Astrocyte (in vitro differentiated cells and primary cell): ENCODE measurements at regions not wholly inside any gene's neighbourhood (a gene's known extent, or its start where the extent isn't known, plus 50 kb on each side); places are given as distances from the start of the nearest gene placed in this dataset.

Source experiments
- DNase-seq: peaks from one replicate; pipeline ENCODE4 v3.0.0-alpha.2; 2010; ENCODE audit warnings: low read depth
- FAIRE-seq: peaks from 2 replicates; lab custom pipeline; 2011; peaks lifted over from hg19 to GRCh38; lab: Jason Lieb, UNC
- H2AFZ ChIP-seq: 2 replicates; pipeline ENCODE4 v1.6.0; 2012; ENCODE audit warnings: low read depth, low read length, inconsistent platforms
- H3K27ac ChIP-seq: 2 replicates; pipeline ENCODE4 v1.5.1; 2011; ENCODE audit warnings: low read depth, low read length, inconsistent platforms
- H3K27me3 ChIP-seq: 2 replicates; pipeline ENCODE4 v1.6.0; 2011; ENCODE audit warnings: low read length, inconsistent platforms; ENCODE audit not compliant: insufficient read depth
- H3K36me3 ChIP-seq: 2 replicates; pipeline ENCODE4 v1.5.1; 2011; ENCODE audit warnings: low read length, inconsistent platforms; ENCODE audit not compliant: insufficient read depth
- H3K4me1 ChIP-seq: 2 replicates; pipeline ENCODE4 v1.5.1; 2011; ENCODE audit warnings: low read length, inconsistent platforms; ENCODE audit not compliant: insufficient read depth
- H3K4me2 ChIP-seq: 2 replicates; pipeline ENCODE4 v1.6.0; 2012; ENCODE audit warnings: low read length, inconsistent platforms
- H3K4me3 ChIP-seq: 2 replicates; pipeline ENCODE4 v1.5.1; 2011; ENCODE audit warnings: low read depth, mild to moderate bottlenecking, low read length, inconsistent platforms; ENCODE audit not compliant: insufficient read depth
- H3K79me2 ChIP-seq: 2 replicates; pipeline ENCODE4 v1.6.0; 2012; ENCODE audit warnings: mild to moderate bottlenecking, low read length, inconsistent platforms; ENCODE audit not compliant: insufficient read depth
- H3K9ac ChIP-seq: 2 replicates; pipeline ENCODE4 v1.6.0; 2012; ENCODE audit warnings: mild to moderate bottlenecking, low read length, inconsistent platforms
- H3K9me3 ChIP-seq: 2 replicates; pipeline ENCODE4 v1.5.1; 2012; ENCODE audit warnings: low read depth, mild to moderate bottlenecking, low read length, inconsistent platforms; ENCODE audit not compliant: insufficient read depth
- H4K20me1 ChIP-seq: 2 replicates; pipeline ENCODE4 v1.6.0; 2012; ENCODE audit warnings: low read length, inconsistent platforms; ENCODE audit not compliant: insufficient read depth
- H3K27ac Mint-ChIP-seq: one replicate; pipeline ENCODE4 v1.8.0; 2021; ENCODE audit warnings: mild to moderate bottlenecking, mixed read lengths; ENCODE audit not compliant: unreplicated experiment
- H3K27me3 Mint-ChIP-seq: one replicate; pipeline ENCODE4 v1.8.0; 2021; ENCODE audit warnings: low read depth, mixed read lengths; ENCODE audit not compliant: unreplicated experiment
- H3K36me3 Mint-ChIP-seq: one replicate; pipeline ENCODE4 v1.8.0; 2021; ENCODE audit warnings: low read depth, mixed read lengths; ENCODE audit not compliant: unreplicated experiment
- H3K4me1 Mint-ChIP-seq: one replicate; pipeline ENCODE4 v1.8.0; 2021; ENCODE audit warnings: low read depth, mixed read lengths; ENCODE audit not compliant: unreplicated experiment
- H3K4me3 Mint-ChIP-seq: one replicate; pipeline ENCODE4 v1.8.0; 2021; ENCODE audit warnings: mild to moderate bottlenecking, moderate library complexity, mixed read lengths; ENCODE audit not compliant: unreplicated experiment
- H3K9me3 Mint-ChIP-seq: one replicate; pipeline ENCODE4 v1.8.0; 2021; ENCODE audit warnings: mild to moderate bottlenecking, mixed read lengths; ENCODE audit not compliant: unreplicated experiment
- EZH2 ChIP-seq: IDR thresholded peaks from 2 replicates; pipeline ENCODE4 v1.6.1; 2012; ENCODE audit warnings: mild to moderate bottlenecking, low read length, inconsistent platforms; ENCODE audit not compliant: insufficient read depth
- TF ChIP-seq, protein P1 (sequence below): IDR thresholded peaks from 2 replicates; pipeline ENCODE4 v1.5.1; 2011; ENCODE audit warnings: low read depth, mild to moderate bottlenecking, inconsistent platforms, low read length, moderate library complexity; ENCODE audit not compliant: insufficient read depth

DNA sequence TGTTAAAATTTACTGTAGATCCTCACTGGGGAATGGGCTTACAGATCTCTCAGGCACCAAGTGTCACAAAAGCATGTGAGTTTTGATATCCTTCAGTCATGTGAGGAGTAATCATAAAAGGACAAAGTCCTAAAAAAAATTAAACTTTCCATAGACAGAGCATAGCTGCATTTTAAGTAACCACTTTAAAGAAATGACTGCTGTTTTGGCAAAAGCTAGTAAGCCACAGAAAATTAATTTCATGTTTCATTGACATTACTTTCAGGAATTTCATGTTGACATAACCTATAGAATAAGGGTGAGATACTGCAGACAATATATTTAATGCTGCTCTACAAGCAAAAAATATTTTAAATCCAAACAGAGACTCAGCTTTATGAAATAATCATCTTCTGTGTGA is 156.3 kb downstream of the LYPLAL1 start:
- Mint-ChIP-seq H3K27me3 (no peaks in the 10 kb centered on the region), H3K4me1 (peaks cover 30% of the 10 kb centered on the region), H3K9me3 (peaks cover 4% of the 10 kb centered on the region), H3K4me3 (peak overlapping the region; percentile 13), H3K27ac (peak overlapping the region; percentile 89), H3K36me3 (peaks cover 4% of the 10 kb centered on the region)
- Histone ChIP-seq H3K36me3 (no peaks in the 10 kb centered on the region), H2AFZ (no peak overlapping the region), H3K27ac (peak overlapping the region; percentile 55), H3K4me1 (peaks cover 20% of the 10 kb centered on the region), H3K9me3 (no peaks in the 10 kb centered on the region), H3K4me2 (peak overlapping the region; percentile 46), H4K20me1 (no peaks in the 10 kb centered on the region), H3K4me3 (no peak overlapping the region), H3K9ac (peak overlapping the region; percentile 15), H3K27me3 (no peaks in the 10 kb centered on the region), H3K79me2 (no peaks in the 10 kb centered on the region)
- peak; percentile 23 for FAIRE-seq
- peak; percentile 42 for DNase-seq
- TF ChIP-seq, protein P1, sequence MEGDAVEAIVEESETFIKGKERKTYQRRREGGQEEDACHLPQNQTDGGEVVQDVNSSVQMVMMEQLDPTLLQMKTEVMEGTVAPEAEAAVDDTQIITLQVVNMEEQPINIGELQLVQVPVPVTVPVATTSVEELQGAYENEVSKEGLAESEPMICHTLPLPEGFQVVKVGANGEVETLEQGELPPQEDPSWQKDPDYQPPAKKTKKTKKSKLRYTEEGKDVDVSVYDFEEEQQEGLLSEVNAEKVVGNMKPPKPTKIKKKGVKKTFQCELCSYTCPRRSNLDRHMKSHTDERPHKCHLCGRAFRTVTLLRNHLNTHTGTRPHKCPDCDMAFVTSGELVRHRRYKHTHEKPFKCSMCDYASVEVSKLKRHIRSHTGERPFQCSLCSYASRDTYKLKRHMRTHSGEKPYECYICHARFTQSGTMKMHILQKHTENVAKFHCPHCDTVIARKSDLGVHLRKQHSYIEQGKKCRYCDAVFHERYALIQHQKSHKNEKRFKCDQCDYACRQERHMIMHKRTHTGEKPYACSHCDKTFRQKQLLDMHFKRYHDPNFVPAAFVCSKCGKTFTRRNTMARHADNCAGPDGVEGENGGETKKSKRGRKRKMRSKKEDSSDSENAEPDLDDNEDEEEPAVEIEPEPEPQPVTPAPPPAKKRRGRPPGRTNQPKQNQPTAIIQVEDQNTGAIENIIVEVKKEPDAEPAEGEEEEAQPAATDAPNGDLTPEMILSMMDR = no peak
- no peak for TF ChIP-seq EZH2

DNA sequence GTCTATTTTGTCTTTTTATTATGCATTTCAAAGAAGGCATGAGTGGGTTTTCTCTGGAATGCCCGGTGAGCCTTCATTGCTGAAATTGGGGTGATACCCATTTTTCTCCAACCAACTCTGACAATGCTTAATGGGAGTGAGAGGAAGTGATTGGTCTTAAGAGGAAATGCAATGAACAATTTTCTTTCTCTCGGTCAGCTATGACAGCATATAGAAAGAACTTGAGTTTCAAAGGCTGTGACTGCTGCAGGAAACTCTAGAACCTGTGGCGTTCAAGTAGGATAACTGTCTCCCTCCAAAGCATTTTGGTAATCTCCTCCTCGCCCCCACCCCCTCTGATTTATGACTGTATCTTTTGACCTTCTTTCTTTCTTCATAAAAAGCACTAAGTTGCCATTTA is 155.9 kb downstream of the LYPLAL1 start:
- peak overlapping the region; percentile 89 for H3K27ac Mint-ChIP-seq
- no peaks in the 10 kb centered on the region for H3K36me3 ChIP-seq
- H2AFZ ChIP-seq = no peak overlapping the region
- H3K9ac ChIP-seq = peak overlapping the region; percentile 15
- no peak for TF ChIP-seq EZH2
- TF ChIP-seq, protein P1 = no peak
- peaks cover 23% of the 10 kb centered on the region for H3K4me1 ChIP-seq
- H3K4me3 ChIP-seq = no peak overlapping the region
- H3K36me3 Mint-ChIP-seq = peaks cover 4% of the 10 kb centered on the region
- no peaks in the 10 kb centered on the region for H3K27me3 ChIP-seq
- H3K4me3 Mint-ChIP-seq = peak overlapping the region; percentile 13
- no peaks in the 10 kb centered on the region for H4K20me1 ChIP-seq
- peaks cover 4% of the 10 kb centered on the region for H3K9me3 Mint-ChIP-seq
- H3K9me3 ChIP-seq = no peaks in the 10 kb centered on the region
- peak overlapping the region; percentile 55 for H3K27ac ChIP-seq
- H3K79me2 ChIP-seq = no peaks in the 10 kb centered on the region
- peak overlapping the region; percentile 46 for H3K4me2 ChIP-seq
- DNase-seq (peak; percentile 89), FAIRE-seq (no peak)
- peaks cover 33% of the 10 kb centered on the region for H3K4me1 Mint-ChIP-seq
- no peaks in the 10 kb centered on the region for H3K27me3 Mint-ChIP-seq

DNA sequence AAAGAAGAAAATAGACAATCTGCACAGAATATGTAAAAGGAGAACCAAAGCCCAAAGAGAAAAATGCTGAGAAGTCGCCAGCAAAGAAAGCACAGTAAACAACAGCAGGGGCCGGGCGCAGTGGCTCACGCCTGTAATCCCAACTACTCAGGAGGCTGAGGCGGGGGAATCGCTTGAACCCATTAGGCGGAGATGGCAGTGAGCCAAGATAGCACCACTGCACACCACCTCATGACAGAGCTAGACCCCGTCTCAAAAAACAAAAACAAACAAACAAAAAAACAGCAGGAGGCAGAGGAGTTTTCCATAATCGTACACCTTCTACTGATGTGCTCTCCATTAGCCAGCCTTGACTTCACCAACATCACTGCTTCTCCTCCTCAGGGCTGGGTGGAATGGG is 153.2 kb downstream of the LYPLAL1 start:
- Mint-ChIP-seq H3K9me3 (peaks cover 4% of the 10 kb centered on the region), H3K36me3 (peaks cover 4% of the 10 kb centered on the region), H3K4me3 (no peak overlapping the region), H3K4me1 (peaks cover 43% of the 10 kb centered on the region), H3K27ac (peak overlapping the region; percentile 75), H3K27me3 (no peaks in the 10 kb centered on the region)
- DNase-seq = no peak
- Histone ChIP-seq H2AFZ (no peak overlapping the region), H3K27me3 (peaks cover 2% of the 10 kb centered on the region), H3K4me1 (peaks cover 42% of the 10 kb centered on the region), H4K20me1 (no peaks in the 10 kb centered on the region), H3K79me2 (no peaks in the 10 kb centered on the region), H3K9me3 (no peaks in the 10 kb centered on the region), H3K4me2 (no peak overlapping the region), H3K9ac (no peak overlapping the region), H3K4me3 (no peak overlapping the region), H3K27ac (no peak overlapping the region), H3K36me3 (no peaks in the 10 kb centered on the region)
- FAIRE-seq = no peak
- TF ChIP-seq, protein P1 = no peak
- TF ChIP-seq EZH2 = no peak
